GM21717 (cell line): ENCODE measurements at regions not wholly inside any gene's neighbourhood (a gene's known extent, or its start where the extent isn't known, plus 50 kb on each side); places are given as distances from the start of the nearest gene placed in this dataset.
"Not testable (repeated sequence)": the region's sequence is repeated elsewhere in the genome, so short reads cannot be mapped to it uniquely, and the experiment has no call there.

Source experiments
- ATAC-seq: cut with Tn5 transposase; IDR thresholded peaks from one replicate; pipeline ENCODE4 v1.9.1; 2021; ENCODE audit warnings: mild to moderate bottlenecking, moderate library complexity; ENCODE audit not compliant: unreplicated experiment

GRCh38 chr3:137582484-137582883 lies 181.6 kb upstream of the SOX14 start:
- ATAC-seq = no peak

GRCh38 chr3:137583256-137583655 lies 180.9 kb upstream of the SOX14 start:
- no peak for ATAC-seq

GRCh38 chr3:137588871-137589270 lies 175.2 kb upstream of the SOX14 start:
- no peak for ATAC-seq

GRCh38 chr3:137595415-137595814 lies 168.7 kb upstream of the SOX14 start:
- not testable (repeated sequence) for ATAC-seq

- ATAC-seq = no peak
Measured at GRCh38 chr3:137610723-137611122, 153.4 kb upstream of the SOX14 start.

GRCh38 chr3:137612291-137612690 lies 151.8 kb upstream of the SOX14 start:
- ATAC-seq = no peak

GRCh38 chr3:137615659-137616418 lies 148.3 kb upstream of the SOX14 start:
- ATAC-seq = no peak

GRCh38 chr3:137641879-137642704 lies 122.0 kb upstream of the SOX14 start:
- ATAC-seq = no peak

- ATAC-seq = no peak
Measured at GRCh38 chr3:137642831-137643230, 121.3 kb upstream of the SOX14 start.

- no peak for ATAC-seq
Measured at GRCh38 chr3:137647179-137647578, 116.9 kb upstream of the SOX14 start.

GRCh38 chr3:137669519-137670060 lies 94.5 kb upstream of the SOX14 start:
- no peak for ATAC-seq

GRCh38 chr3:137687181-137687879 lies 76.8 kb upstream of the SOX14 start:
- ATAC-seq = no peak

GRCh38 chr3:137692803-137693431 lies 71.2 kb upstream of the SOX14 start:
- ATAC-seq = no peak

- ATAC-seq = no peak
Measured at GRCh38 chr3:137693791-137694190, 70.3 kb upstream of the SOX14 start.

GRCh38 chr3:137694836-137695235 lies 69.3 kb upstream of the SOX14 start:
- no peak for ATAC-seq

- ATAC-seq = no peak
Measured at GRCh38 chr3:137695351-137695750, 68.8 kb upstream of the SOX14 start.

GRCh38 chr3:137709011-137709601 lies 55.0 kb upstream of the SOX14 start:
- ATAC-seq = no peak

GRCh38 chr3:137713965-137714364 lies 50.1 kb upstream of the SOX14 start:
- not testable (repeated sequence) for ATAC-seq
